ENCODE measurements at regions not wholly inside any gene's neighbourhood (a gene's known extent, or its start where the extent isn't known, plus 50 kb on each side); places are given as distances from the start of the nearest gene placed in this dataset.

DNA sequence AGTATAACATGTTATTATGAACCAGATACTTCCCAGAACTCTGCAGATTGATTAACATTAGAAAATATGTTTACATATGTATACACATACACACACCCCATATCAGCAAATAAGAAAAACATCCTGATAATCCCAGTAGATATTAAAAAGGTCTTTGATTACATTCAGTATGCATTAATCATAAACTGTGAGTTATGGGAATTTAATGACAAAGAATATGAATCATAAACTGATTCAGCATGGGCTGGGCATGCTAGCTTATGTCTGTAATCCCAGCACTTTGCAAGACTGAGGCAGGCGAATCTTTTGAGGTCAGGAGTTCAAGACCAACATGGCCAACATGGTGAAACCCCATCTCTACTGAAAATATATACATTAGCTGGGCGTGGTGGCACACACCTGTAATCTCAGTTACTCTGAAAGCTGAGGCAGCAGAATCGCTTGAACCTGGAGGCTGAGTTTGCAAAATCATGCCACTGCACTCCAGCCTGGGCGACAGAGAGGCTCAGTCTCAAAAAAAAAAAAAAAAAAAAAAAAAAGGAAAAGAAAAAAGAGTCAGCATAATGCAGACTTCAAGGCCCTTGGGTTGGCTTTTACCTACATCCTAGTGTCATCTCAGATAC, 581.9 kb upstream of the PRR20A start:
- Mint-ChIP-seq H3K27me3 (peaks cover 3% of the 10 kb centered on the region), H3K27ac (no peak overlapping the region), H3K4me1 (ENCODE audit: low read depth) (peaks cover 1% of the 10 kb centered on the region), H3K9me3 (ENCODE audit: low read depth) (peaks cover 12% of the 10 kb centered on the region), H3K36me3 (ENCODE audit: insufficient read depth) (no peaks in the 10 kb centered on the region), H3K4me3 (ENCODE audit: low read depth) (no peak overlapping the region)
- no peak for DNase-seq (ENCODE audit: low spot score, unreplicated experiment)
- TF ChIP-seq, protein P1, sequence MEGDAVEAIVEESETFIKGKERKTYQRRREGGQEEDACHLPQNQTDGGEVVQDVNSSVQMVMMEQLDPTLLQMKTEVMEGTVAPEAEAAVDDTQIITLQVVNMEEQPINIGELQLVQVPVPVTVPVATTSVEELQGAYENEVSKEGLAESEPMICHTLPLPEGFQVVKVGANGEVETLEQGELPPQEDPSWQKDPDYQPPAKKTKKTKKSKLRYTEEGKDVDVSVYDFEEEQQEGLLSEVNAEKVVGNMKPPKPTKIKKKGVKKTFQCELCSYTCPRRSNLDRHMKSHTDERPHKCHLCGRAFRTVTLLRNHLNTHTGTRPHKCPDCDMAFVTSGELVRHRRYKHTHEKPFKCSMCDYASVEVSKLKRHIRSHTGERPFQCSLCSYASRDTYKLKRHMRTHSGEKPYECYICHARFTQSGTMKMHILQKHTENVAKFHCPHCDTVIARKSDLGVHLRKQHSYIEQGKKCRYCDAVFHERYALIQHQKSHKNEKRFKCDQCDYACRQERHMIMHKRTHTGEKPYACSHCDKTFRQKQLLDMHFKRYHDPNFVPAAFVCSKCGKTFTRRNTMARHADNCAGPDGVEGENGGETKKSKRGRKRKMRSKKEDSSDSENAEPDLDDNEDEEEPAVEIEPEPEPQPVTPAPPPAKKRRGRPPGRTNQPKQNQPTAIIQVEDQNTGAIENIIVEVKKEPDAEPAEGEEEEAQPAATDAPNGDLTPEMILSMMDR (IDR thresholded peaks at IDR 0.05; ENCODE audit: unreplicated experiment) = no peak

DNA sequence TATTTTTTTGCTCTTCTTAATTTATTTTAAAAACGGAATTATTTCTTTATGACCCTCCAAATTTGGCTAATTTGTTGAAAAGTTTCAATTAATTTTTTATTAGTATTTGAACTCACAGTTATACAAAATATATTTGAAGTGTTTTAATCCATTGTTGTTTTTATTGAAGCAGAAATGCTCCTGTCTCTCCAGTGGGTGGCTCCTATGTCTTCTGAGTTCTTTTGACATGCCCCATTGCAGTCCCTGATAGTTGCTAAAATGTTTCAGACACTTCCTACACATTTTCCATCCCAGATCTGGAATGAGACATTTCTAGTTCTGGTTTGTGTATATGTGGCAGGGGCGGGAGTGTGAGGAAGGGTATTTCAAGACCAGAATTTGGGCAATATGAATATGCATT, 579.4 kb upstream of the PRR20A start:
- H3K27me3 Mint-ChIP-seq = peaks cover 3% of the 10 kb centered on the region
- peaks cover 12% of the 10 kb centered on the region for H3K9me3 Mint-ChIP-seq (ENCODE audit: low read depth)
- TF ChIP-seq, protein P1 (IDR thresholded peaks at IDR 0.05; ENCODE audit: unreplicated experiment) = peak; percentile 43
- no peak overlapping the region for H3K4me3 Mint-ChIP-seq (ENCODE audit: low read depth)
- no peaks in the 10 kb centered on the region for H3K4me1 Mint-ChIP-seq (ENCODE audit: low read depth)
- no peak for DNase-seq (ENCODE audit: low spot score, unreplicated experiment)
- no peak overlapping the region for H3K27ac Mint-ChIP-seq
- no peaks in the 10 kb centered on the region for H3K36me3 Mint-ChIP-seq (ENCODE audit: insufficient read depth)

DNA sequence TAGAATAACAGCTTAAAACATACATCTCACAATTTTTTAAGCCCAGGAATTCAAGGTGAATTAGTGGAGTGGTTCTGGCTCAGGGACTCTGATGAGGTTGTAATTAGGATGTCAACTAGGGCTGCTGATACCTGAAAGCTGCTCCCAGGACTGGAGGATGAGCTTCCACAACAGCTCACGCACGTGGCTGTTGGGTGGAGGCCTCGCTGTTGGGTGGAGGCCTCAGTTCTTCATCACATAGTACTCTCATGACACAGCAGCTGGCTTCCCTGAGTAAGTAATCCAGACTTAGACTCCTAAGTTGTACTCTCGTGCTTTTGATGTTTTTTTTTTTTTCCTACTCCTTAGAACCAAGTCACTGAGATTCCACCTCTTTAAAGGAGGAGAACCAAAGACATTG, 577.1 kb upstream of the PRR20A start:
- Mint-ChIP-seq H3K4me3 (ENCODE audit: low read depth) (no peak overlapping the region), H3K4me1 (ENCODE audit: low read depth) (no peaks in the 10 kb centered on the region), H3K27ac (no peak overlapping the region), H3K27me3 (peaks cover 3% of the 10 kb centered on the region), H3K9me3 (ENCODE audit: low read depth) (no peaks in the 10 kb centered on the region), H3K36me3 (ENCODE audit: insufficient read depth) (no peaks in the 10 kb centered on the region)
- TF ChIP-seq, protein P1 (IDR thresholded peaks at IDR 0.05; ENCODE audit: unreplicated experiment) = no peak
- no peak for DNase-seq (ENCODE audit: low spot score, unreplicated experiment)

DNA sequence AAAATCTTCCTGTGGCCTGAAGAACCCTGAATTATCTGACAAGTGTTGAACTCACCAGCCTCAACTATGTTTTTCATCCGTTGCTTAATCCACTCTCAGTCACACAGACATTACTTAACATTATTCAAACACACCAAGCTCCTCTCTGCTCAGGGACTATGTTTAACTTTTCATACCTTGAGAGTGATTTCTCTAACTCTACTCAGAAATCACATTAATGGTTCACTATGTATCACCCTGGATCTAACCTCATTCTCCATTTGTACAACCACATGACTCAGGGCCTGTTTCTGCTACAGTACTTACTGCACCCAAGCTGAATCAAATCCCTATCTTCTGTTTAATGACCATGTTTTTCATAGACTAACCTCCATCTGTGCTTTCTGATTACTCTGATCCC, 553.7 kb upstream of the PRR20A start:
- Mint-ChIP-seq H3K27me3 (no peaks in the 10 kb centered on the region), H3K4me3 (ENCODE audit: low read depth) (no peak overlapping the region), H3K27ac (no peak overlapping the region), H3K4me1 (ENCODE audit: low read depth) (no peaks in the 10 kb centered on the region), H3K36me3 (ENCODE audit: insufficient read depth) (no peaks in the 10 kb centered on the region), H3K9me3 (ENCODE audit: low read depth) (peaks cover 5% of the 10 kb centered on the region)
- no peak for DNase-seq (ENCODE audit: low spot score, unreplicated experiment)
- TF ChIP-seq, protein P1 (IDR thresholded peaks at IDR 0.05; ENCODE audit: unreplicated experiment) = no peak

DNA sequence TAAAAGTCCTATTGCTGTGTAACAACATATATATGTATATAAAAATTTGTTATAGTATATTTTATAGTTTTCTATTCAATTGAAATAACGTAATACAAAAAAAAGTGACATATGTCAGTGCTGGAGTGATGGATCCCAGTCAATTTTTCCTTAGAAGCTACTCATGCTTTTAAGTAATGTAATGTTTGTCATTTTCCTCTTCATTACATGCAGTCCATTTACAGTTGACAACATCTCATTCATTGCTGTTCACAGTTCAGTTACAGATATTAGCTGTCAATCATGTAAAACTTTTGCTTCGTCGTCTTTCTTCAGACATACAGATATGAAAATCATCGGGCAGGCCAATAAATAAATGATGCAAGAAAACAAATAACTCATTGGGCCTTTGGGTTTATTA, 525.1 kb upstream of the PRR20A start:
- H3K27me3 Mint-ChIP-seq = no peaks in the 10 kb centered on the region
- H3K27ac Mint-ChIP-seq = no peak overlapping the region
- TF ChIP-seq, protein P1 (IDR thresholded peaks at IDR 0.05; ENCODE audit: unreplicated experiment) = no peak
- H3K4me1 Mint-ChIP-seq (ENCODE audit: low read depth) = no peaks in the 10 kb centered on the region
- H3K9me3 Mint-ChIP-seq (ENCODE audit: low read depth) = peaks cover 4% of the 10 kb centered on the region
- no peak overlapping the region for H3K4me3 Mint-ChIP-seq (ENCODE audit: low read depth)
- no peaks in the 10 kb centered on the region for H3K36me3 Mint-ChIP-seq (ENCODE audit: insufficient read depth)
- DNase-seq (ENCODE audit: low spot score, unreplicated experiment) = no peak
